Ascending aorta (tissue), 2 donors: ENCODE measurements at regions not wholly inside any gene's neighbourhood (a gene's known extent, or its start where the extent isn't known, plus 50 kb on each side); places are given as distances from the start of the nearest gene placed in this dataset.

Source experiments
- DNase-seq, 2 donors: peaks; one replicate each; pipeline ENCODE4 v3.0.0-alpha.2; 2019; ENCODE audit warnings: low spot score in 2 of 2
- H3K27ac ChIP-seq, 2 donors: fragments of 200-600 bp; sonication (generic); one replicate each; pipeline ENCODE4 v1.5.1; 2016 to 2017; ENCODE audit warnings: mild to moderate bottlenecking in 1 of 2
- H3K27me3 ChIP-seq: fragments of 200-600 bp; sonication (generic); one replicate; pipeline ENCODE4 v1.5.1; 2017
- H3K36me3 ChIP-seq, 2 donors: fragments of 200-600 bp; sonication (generic); one replicate each; pipeline ENCODE4 v1.5.1; 2016
- H3K4me1 ChIP-seq, 2 donors: fragments of 200-600 bp; sonication (generic); one replicate each; pipeline ENCODE4 v1.5.1; 2016 to 2017; ENCODE audit warnings: mild to moderate bottlenecking in 1 of 2
- H3K4me3 ChIP-seq, 2 donors: fragments of 200-600 bp; sonication (generic); one replicate each; pipeline ENCODE4 v1.5.1; 2016 to 2017; ENCODE audit warnings: mild to moderate bottlenecking in 1 of 2
- H3K9me3 ChIP-seq, 2 donors: fragments of 200-600 bp; sonication (generic); one replicate each; pipeline ENCODE4 v1.5.1; 2016
- intact Hi-C: fragments of 100-400 bp; cut with DNase I; formaldehyde crosslinking; loops from one replicate; pipeline ENCODE4 v1.15.1; 2023
- TF ChIP-seq, protein P1 (sequence below), 3 experiments: fragments of 200-600 bp in 2 of 3; fragments of 450-650 bp in 1 of 3; sonication (generic) in 2 of 3; IDR thresholded peaks; one replicate each; pipeline ENCODE4 v1.5.1; 2016 to 2019; ENCODE audit warnings: antibody characterized with exemption in 3 of 3, mild to moderate bottlenecking in 1 of 3, moderate library complexity in 1 of 3

DNA sequence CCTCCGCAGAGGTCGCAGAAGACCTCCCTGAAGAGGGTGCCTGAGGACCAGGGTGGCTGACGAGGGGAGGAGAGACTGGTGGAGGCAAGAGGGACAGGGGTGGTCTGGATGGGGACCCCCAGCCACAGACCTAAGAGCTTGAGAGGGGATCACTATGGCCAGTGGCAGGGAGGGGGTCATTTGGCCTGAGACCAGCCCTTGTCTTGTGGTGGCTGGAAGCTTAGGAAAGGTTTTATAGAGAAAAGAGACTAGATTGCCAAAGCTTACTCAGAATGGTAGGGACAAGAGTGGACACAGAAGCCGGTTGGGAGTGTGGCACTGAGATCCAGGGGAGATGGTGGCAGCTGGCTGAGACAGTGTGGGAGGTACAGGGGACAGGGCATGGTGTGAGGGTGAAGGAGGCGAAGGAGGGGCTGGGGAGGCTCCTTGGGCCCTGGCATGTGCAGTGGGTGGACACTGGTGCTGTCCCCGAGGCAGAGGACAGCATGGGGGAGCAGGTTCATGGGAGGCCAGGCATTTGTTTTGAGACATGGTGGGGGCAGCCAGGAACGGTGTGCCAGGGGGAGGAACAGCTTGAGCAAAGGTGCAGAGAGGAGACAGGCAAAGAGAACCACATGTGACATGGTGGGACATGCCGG lies 123.0 kb downstream of the C9orf50 start:
- no peaks in the 10 kb centered on the region for H3K27me3 ChIP-seq
- peak overlapping the region; percentile 68 to 72 for H3K4me3 ChIP-seq
- no peaks in the 10 kb centered on the region for H3K9me3 ChIP-seq
- peaks cover 0 to 3% of the 10 kb centered on the region in 2 donors for H3K36me3 ChIP-seq
- no peak for DNase-seq
- intact Hi-C loops = loop anchor here (1.0 to 5.0 kb wide), 4 partner anchors 36 to 109 kb away; no protein-coding TSS in a partner anchor
- H3K4me1 ChIP-seq = peaks cover 5 to 45% of the 10 kb centered on the region in 2 donors
- TF ChIP-seq, protein P1, sequence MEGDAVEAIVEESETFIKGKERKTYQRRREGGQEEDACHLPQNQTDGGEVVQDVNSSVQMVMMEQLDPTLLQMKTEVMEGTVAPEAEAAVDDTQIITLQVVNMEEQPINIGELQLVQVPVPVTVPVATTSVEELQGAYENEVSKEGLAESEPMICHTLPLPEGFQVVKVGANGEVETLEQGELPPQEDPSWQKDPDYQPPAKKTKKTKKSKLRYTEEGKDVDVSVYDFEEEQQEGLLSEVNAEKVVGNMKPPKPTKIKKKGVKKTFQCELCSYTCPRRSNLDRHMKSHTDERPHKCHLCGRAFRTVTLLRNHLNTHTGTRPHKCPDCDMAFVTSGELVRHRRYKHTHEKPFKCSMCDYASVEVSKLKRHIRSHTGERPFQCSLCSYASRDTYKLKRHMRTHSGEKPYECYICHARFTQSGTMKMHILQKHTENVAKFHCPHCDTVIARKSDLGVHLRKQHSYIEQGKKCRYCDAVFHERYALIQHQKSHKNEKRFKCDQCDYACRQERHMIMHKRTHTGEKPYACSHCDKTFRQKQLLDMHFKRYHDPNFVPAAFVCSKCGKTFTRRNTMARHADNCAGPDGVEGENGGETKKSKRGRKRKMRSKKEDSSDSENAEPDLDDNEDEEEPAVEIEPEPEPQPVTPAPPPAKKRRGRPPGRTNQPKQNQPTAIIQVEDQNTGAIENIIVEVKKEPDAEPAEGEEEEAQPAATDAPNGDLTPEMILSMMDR (IDR thresholded peaks at IDR 0.05) = no peak
- H3K27ac ChIP-seq = peak overlapping the region; percentile 98 to 100

DNA sequence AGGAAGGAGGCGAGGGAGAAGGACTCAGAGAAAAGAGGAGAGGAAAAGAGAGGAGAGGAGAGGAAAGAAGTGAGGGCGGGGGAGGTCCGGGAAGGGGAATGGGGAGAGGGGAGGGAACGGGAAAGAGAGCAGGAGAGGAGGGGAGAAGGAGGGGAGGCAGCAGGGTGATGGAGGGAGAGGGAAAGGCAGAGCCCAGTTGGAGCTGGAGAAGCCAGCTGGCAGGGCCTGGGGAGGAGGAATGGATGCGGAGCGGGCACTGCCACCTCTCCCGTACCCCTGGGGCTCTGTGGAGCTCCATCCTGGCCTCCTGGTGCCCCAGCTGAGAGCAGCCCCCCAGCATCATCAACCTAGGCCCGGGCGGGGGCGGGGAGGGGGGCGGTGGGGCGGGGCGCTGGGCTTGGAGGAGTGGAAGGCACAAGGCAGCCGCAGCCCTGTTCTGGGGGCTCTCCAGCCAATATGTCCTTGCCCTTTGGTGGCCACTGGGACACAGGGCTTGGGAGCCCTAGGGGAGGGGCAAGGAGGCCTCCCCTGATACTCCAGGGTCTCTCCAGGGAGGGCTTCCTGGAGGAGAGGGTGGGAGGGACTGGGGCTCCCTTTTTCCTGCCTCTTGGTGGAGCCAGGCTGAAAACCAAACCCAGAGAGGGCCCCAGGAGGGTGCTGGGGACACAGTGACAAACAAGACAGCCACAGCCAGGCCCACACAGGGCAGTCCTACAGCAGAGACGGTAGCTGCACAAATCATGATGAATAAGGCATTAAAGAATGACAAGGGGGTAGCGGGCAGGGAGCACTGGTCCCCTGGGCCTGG lies 123.7 kb downstream of the C9orf50 start:
- DNase-seq = no peak
- Histone ChIP-seq H3K4me1 (peaks cover 5 to 51% of the 10 kb centered on the region in 2 donors), H3K27ac (peak overlapping the region; percentile 98 to 100), H3K9me3 (no peaks in the 10 kb centered on the region), H3K27me3 (no peaks in the 10 kb centered on the region), H3K4me3 (peak overlapping the region; percentile 68 to 72), H3K36me3 (peaks cover 0 to 3% of the 10 kb centered on the region in 2 donors)
- TF ChIP-seq, protein P1 (IDR thresholded peaks at IDR 0.05) = no peak
- intact Hi-C loops = loop anchor here (1.0 to 5.0 kb wide), 3 partner anchors 35 to 110 kb away; no protein-coding TSS in a partner anchor

DNA sequence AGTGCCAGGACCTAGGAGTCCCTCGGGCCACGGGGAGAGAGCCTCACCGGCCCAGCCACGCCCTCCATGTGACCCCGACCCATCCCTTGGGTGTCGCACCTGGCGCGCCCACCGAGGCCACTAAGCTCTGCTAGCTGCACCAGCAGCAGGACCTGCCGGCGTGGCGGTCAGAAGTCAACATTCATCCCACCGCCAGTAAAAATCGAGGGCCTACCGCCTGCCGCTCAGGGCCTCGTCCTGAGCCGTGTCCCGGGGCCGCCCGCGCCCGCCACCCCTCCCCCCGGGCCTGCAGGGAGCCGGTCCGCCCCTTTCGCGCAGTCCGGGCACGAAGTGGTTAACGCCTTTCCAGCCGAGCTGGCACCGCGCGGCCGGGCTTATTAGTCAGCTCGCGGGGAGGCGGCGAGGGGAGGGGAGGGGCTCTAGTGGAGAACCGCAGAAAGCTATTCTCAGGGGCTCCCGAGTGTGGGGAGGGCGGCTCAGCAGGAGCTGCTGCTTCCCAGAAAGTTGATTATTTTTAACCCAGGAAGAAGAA lies 124.4 kb downstream of the C9orf50 start:
- DNase-seq = peak; percentile 85 to 98
- H3K36me3 ChIP-seq = peaks cover 0 to 3% of the 10 kb centered on the region in 2 donors
- no peaks in the 10 kb centered on the region for H3K9me3 ChIP-seq
- H3K27ac ChIP-seq = peak overlapping the region; percentile 98 to 100
- no peaks in the 10 kb centered on the region for H3K27me3 ChIP-seq
- TF ChIP-seq, protein P1 (IDR thresholded peaks at IDR 0.05) = no peak
- peaks cover 7 to 57% of the 10 kb centered on the region in 2 donors for H3K4me1 ChIP-seq
- peak overlapping the region; percentile 68 to 72 for H3K4me3 ChIP-seq
- intact Hi-C loops = loop anchor here (1.0 to 5.0 kb wide), 4 partner anchors 34 to 322 kb away; no protein-coding TSS in a partner anchor

DNA sequence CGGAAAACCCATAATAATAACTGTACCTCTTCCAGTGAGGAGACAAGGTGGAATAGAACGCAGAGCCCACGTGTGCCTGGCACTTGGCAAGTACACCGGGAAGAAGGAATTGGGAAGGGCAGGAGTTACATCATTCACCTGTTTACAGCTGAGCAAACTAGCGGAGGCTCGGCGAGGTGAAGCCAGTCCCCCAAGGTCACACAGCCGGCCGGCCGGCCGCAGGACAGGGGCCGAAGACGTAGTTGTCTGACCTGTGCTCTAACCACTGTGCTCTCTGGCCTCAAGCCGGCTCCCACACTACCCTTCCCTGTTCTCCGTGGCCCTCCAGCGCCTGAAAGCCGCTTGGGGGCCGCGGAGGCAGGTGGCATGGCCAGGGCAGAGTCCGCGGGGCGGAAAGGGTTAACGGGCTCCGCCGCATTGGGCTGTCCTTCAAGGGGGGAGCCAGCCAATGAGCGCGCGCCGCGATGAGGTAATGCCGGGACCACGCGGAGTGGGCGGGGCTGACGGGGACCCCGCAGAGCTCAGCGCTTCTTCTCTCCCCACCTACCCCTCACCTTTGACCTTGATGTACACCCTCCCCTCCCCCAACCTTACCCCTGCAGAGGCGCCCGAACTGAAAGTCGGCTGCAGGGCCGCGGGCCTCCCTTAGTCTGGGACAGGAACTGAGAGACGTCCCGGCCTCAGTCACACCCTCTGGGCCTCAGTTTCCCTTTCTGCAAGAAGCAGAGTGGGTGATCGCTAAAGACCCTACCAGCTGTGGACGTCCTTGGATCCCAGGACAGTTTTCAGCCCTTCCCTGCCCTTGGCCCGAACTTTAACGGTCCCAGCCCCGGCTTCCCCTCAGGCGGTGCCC lies 125.1 kb downstream of the C9orf50 start:
- Histone ChIP-seq H3K27me3 (no peaks in the 10 kb centered on the region), H3K4me1 (peaks cover 14 to 62% of the 10 kb centered on the region in 2 donors), H3K36me3 (peaks cover 0 to 3% of the 10 kb centered on the region in 2 donors), H3K9me3 (no peaks in the 10 kb centered on the region), H3K27ac (peak overlapping the region; percentile 98 to 100), H3K4me3 (peak overlapping the region; percentile 68 to 72)
- TF ChIP-seq, protein P1 (IDR thresholded peaks at IDR 0.05) = no peak
- intact Hi-C loops = loop anchor here (1.0 to 5.0 kb wide), 3 partner anchors 34 to 322 kb away; no protein-coding TSS in a partner anchor
- peak; percentile 68 to 96 for DNase-seq
